ENCODE measurements at regions not wholly inside any gene's neighbourhood (a gene's known extent, or its start where the extent isn't known, plus 50 kb on each side); places are given as distances from the start of the nearest gene placed in this dataset.

GRCh38 chr12:30358671-30359070 lies 337.0 kb downstream of the IPO8 start:
- H3K9me3 Mint-ChIP-seq = peaks cover 4 to 13% of the 10 kb centered on the region in 2 donors
- intact Hi-C loops (cut with micrococcal nuclease) = no loop called here
- no peak for DNase-seq
- no peaks in the 10 kb centered on the region for H3K27me3 Mint-ChIP-seq (ENCODE audit: low read depth in 2 of 2)
- WGBS (ENCODE audit: insufficient coverage) = 97% methylated on average over 3 of the region's 3 CpGs
- no peak overlapping the region for H3K4me3 ChIP-seq (ENCODE audit: low read length)
- no peak overlapping the region for H3K4me3 Mint-ChIP-seq
- no peak overlapping the region for H3K27ac ChIP-seq (ENCODE audit: low read length)
- ATAC-seq = no peak
- H3K27ac Mint-ChIP-seq = no peak overlapping the region
- no peaks in the 10 kb centered on the region for H3K36me3 ChIP-seq (ENCODE audit: control insufficient read depth, insufficient read depth, low read length)
- H3K27me3 ChIP-seq (ENCODE audit: control insufficient read depth, insufficient read depth, low read length) = no peaks in the 10 kb centered on the region
- TF ChIP-seq, protein P1, sequence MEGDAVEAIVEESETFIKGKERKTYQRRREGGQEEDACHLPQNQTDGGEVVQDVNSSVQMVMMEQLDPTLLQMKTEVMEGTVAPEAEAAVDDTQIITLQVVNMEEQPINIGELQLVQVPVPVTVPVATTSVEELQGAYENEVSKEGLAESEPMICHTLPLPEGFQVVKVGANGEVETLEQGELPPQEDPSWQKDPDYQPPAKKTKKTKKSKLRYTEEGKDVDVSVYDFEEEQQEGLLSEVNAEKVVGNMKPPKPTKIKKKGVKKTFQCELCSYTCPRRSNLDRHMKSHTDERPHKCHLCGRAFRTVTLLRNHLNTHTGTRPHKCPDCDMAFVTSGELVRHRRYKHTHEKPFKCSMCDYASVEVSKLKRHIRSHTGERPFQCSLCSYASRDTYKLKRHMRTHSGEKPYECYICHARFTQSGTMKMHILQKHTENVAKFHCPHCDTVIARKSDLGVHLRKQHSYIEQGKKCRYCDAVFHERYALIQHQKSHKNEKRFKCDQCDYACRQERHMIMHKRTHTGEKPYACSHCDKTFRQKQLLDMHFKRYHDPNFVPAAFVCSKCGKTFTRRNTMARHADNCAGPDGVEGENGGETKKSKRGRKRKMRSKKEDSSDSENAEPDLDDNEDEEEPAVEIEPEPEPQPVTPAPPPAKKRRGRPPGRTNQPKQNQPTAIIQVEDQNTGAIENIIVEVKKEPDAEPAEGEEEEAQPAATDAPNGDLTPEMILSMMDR (IDR thresholded peaks at IDR 0.05) = no peak
- H3K36me3 Mint-ChIP-seq = no peaks in the 10 kb centered on the region
- H3K9me3 ChIP-seq (ENCODE audit: control insufficient read depth, insufficient read depth, low read length) = no peaks in the 10 kb centered on the region
- no peaks in the 10 kb centered on the region for H3K4me1 ChIP-seq (ENCODE audit: control insufficient read depth, insufficient read depth, low read length)
- no peaks in the 10 kb centered on the region for H3K4me1 Mint-ChIP-seq

DNA sequence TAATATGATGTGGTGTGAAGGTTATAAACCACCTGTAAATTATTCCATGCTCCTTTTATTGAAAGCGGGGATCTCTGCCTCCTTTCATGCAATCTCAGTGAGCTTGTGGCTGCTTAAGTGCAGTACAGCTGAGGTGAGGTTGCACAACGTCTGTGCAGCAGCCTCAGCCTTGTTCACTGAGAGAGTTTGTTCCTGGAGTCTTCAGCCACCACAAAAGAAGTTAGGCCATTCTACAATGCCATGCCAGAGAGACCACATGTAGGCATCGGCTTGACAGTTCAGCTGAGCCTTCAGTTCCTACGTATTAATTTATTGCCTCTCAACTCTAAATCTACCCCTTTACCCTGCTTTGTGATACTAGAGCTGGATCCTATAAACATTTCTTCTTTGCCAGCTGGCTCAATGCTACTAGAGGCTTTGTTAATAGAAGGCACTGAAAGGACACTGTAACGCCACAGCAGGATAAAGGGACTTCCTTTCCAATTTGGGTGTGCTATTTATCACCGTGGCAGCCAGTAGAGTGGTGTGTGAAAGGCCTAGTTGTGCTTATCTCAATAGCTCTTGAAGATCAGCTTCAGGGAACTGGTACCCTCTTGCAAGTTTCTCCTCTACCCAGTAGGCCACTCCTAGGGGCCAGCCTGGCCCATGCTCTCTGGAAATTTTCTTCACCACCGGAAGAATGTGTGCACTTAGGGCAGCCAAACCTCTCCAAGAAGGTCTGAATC lies 337.7 kb downstream of the IPO8 start:
- no peaks in the 10 kb centered on the region for H3K36me3 Mint-ChIP-seq
- TF ChIP-seq, protein P1 (IDR thresholded peaks at IDR 0.05) = no peak
- 61% methylated on average over 7 of the region's 7 CpGs for WGBS (ENCODE audit: insufficient coverage)

GRCh38 chr12:30345744-30346471 lies 349.8 kb downstream of the IPO8 start:
- intact Hi-C loops (cut with micrococcal nuclease) = no loop called here
- no peak overlapping the region for H3K4me3 ChIP-seq (ENCODE audit: low read length)

More for the DNA sequence above, 337.7 kb downstream of the IPO8 start:
- DNase-seq = no peak
- ATAC-seq = no peak
- intact Hi-C loops (cut with micrococcal nuclease) = no loop called here
- Mint-ChIP-seq H3K9me3 (peaks cover 5 to 13% of the 10 kb centered on the region in 2 donors), H3K27ac (no peak overlapping the region), H3K4me1 (no peaks in the 10 kb centered on the region), H3K27me3 (ENCODE audit: low read depth in 2 of 2) (no peaks in the 10 kb centered on the region), H3K4me3 (no peak overlapping the region)
- H3K27me3 ChIP-seq (ENCODE audit: control insufficient read depth, insufficient read depth, low read length) = no peaks in the 10 kb centered on the region
- H3K9me3 ChIP-seq (ENCODE audit: control insufficient read depth, insufficient read depth, low read length) = no peaks in the 10 kb centered on the region
- H3K4me1 ChIP-seq (ENCODE audit: control insufficient read depth, insufficient read depth, low read length) = no peaks in the 10 kb centered on the region
- no peaks in the 10 kb centered on the region for H3K36me3 ChIP-seq (ENCODE audit: control insufficient read depth, insufficient read depth, low read length)
- no peak overlapping the region for H3K4me3 ChIP-seq (ENCODE audit: low read length)
- no peak overlapping the region for H3K27ac ChIP-seq (ENCODE audit: low read length)

More at GRCh38 chr12:30345744-30346471, 349.8 kb downstream of the IPO8 start:
- H3K9me3 ChIP-seq (ENCODE audit: control insufficient read depth, insufficient read depth, low read length) = peaks cover 5% of the 10 kb centered on the region
- no peak overlapping the region for H3K4me3 Mint-ChIP-seq
- H3K27me3 Mint-ChIP-seq (ENCODE audit: low read depth in 2 of 2) = no peaks in the 10 kb centered on the region
- no peaks in the 10 kb centered on the region for H3K36me3 ChIP-seq (ENCODE audit: control insufficient read depth, insufficient read depth, low read length)
- no peaks in the 10 kb centered on the region for H3K36me3 Mint-ChIP-seq
- no peaks in the 10 kb centered on the region for H3K4me1 Mint-ChIP-seq
- H3K9me3 Mint-ChIP-seq = peaks cover 12 to 16% of the 10 kb centered on the region in 2 donors
- ATAC-seq (no peak), DNase-seq (no peak)
- no peaks in the 10 kb centered on the region for H3K4me1 ChIP-seq (ENCODE audit: control insufficient read depth, insufficient read depth, low read length)
- 85% methylated on average over 3 of the region's 4 CpGs for WGBS (ENCODE audit: insufficient coverage)
- H3K27ac Mint-ChIP-seq = no peak overlapping the region
- H3K27ac ChIP-seq (ENCODE audit: low read length) = no peak overlapping the region
- H3K27me3 ChIP-seq (ENCODE audit: control insufficient read depth, insufficient read depth, low read length) = no peaks in the 10 kb centered on the region
- TF ChIP-seq, protein P1 (IDR thresholded peaks at IDR 0.05) = no peak

All from natural killer cell (primary cell).